Esophagus muscularis mucosa (tissue), 4 donors: ENCODE measurements at regions not wholly inside any gene's neighbourhood (a gene's known extent, or its start where the extent isn't known, plus 50 kb on each side); places are given as distances from the start of the nearest gene placed in this dataset.

Source experiments
- DNase-seq: peaks from one replicate; pipeline ENCODE4 v3.0.0-alpha.2; 2017; ENCODE audit errors: extremely low spot score
- H3K27ac ChIP-seq, 4 donors: fragments of 200-600 bp; sonication (generic); replicated peaks in 1 of 4; 1 replicate in 3 of 4; 2 replicates in 1 of 4; pipeline ENCODE4 v1.5.1; 2016 to 2019; ENCODE audit warnings: mild to moderate bottlenecking in 1 of 4
- H3K27me3 ChIP-seq, 4 donors: fragments of 200-600 bp; sonication (generic); one replicate each; pipeline versions ENCODE4 v1.5.1 to v1.6.0; 2016 to 2019
- H3K36me3 ChIP-seq, 4 donors: fragments of 200-600 bp; sonication (generic); one replicate each; pipeline ENCODE4 v1.5.1; 2016 to 2019
- H3K4me1 ChIP-seq, 4 donors: fragments of 200-600 bp; sonication (generic); one replicate each; pipeline ENCODE4 v1.5.1; 2016 to 2019
- H3K4me3 ChIP-seq, 4 donors: fragments of 200-600 bp; sonication (generic); 1 replicate in 2 of 4; 2 replicates in 2 of 4; pipeline ENCODE4 v1.5.1; 2016 to 2019; ENCODE audit warnings: mild to moderate bottlenecking in 4 of 4, moderate library complexity in 1 of 4
- H3K9me3 ChIP-seq, 4 donors: fragments of 200-600 bp; sonication (generic); 1 replicate in 3 of 4; 2 replicates in 1 of 4; pipeline ENCODE4 v1.5.1; 2016 to 2019
- EP300 ChIP-seq: sonication (generic); formaldehyde crosslinking; IDR thresholded peaks from one replicate; pipeline ENCODE4 v1.6.1; 2017; ENCODE audit warnings: antibody characterized with exemption
- POLR2A ChIP-seq: fragments of 450-650 bp; IDR thresholded peaks from one replicate; pipeline ENCODE4 v1.6.1; 2017; ENCODE audit warnings: antibody characterized with exemption, moderate library complexity, mild to moderate bottlenecking, low read depth
- POLR2AphosphoS5 ChIP-seq, 2 donors: sonication (generic); formaldehyde crosslinking; IDR thresholded peaks; one replicate each; pipeline ENCODE4 v1.6.1; 2017; ENCODE audit warnings: antibody characterized with exemption in 2 of 2
- WGBS: methylation state at CpG from one replicate; pipeline ENCODE4 v1.1.5; 2018; 5-methylcytosine and 5-hydroxymethylcytosine counted together
- intact Hi-C: fragments of 100-400 bp; cut with DNase I; formaldehyde crosslinking; loops from one replicate; pipeline ENCODE4 v1.15.1; 2023
- TF ChIP-seq, protein P1 (sequence below), 3 experiments: fragments of 200-600 bp in 2 of 3; fragments of 450-650 bp in 1 of 3; sonication (generic) in 2 of 3; IDR thresholded peaks; one replicate each; pipeline ENCODE4 v1.5.1; 2017 to 2019; ENCODE audit warnings: antibody characterized with exemption in 3 of 3, mild to moderate bottlenecking in 2 of 3, moderate library complexity in 1 of 3

DNA sequence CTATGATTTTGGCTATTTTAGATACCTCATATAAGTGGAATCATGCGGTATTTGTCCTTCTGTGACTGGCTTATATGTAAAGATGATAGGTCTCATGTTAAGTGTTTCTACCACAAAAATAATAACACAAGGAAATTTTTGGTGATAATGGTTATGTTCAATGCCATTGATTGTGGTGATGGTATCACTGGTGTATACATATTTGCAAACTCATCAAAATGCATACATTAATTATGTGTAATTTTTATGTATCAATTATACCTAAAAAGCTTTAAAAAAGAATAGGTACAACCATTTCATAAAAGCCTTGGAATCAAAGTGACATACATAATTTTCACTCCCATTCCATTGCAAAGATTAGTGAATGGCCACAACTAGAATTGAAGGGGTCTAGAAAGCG lies 178.3 kb upstream of the FMR1 start:
- DNase-seq: no peak
- no peaks in the 10 kb centered on the region for H3K4me1 ChIP-seq
- intact Hi-C loops: no loop called here
- 67% methylated on average over 2 of the region's 2 CpGs for WGBS
- no peaks in the 10 kb centered on the region for H3K27me3 ChIP-seq
- H3K9me3 ChIP-seq: no peaks in the 10 kb centered on the region
- TF ChIP-seq POLR2AphosphoS5 (IDR thresholded peaks at IDR 0.05) (no peak), EP300 (no peak), POLR2A (no peak)
- TF ChIP-seq, protein P1, sequence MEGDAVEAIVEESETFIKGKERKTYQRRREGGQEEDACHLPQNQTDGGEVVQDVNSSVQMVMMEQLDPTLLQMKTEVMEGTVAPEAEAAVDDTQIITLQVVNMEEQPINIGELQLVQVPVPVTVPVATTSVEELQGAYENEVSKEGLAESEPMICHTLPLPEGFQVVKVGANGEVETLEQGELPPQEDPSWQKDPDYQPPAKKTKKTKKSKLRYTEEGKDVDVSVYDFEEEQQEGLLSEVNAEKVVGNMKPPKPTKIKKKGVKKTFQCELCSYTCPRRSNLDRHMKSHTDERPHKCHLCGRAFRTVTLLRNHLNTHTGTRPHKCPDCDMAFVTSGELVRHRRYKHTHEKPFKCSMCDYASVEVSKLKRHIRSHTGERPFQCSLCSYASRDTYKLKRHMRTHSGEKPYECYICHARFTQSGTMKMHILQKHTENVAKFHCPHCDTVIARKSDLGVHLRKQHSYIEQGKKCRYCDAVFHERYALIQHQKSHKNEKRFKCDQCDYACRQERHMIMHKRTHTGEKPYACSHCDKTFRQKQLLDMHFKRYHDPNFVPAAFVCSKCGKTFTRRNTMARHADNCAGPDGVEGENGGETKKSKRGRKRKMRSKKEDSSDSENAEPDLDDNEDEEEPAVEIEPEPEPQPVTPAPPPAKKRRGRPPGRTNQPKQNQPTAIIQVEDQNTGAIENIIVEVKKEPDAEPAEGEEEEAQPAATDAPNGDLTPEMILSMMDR (IDR thresholded peaks at IDR 0.05): no peak
- no peak overlapping the region for H3K4me3 ChIP-seq
- H3K36me3 ChIP-seq: no peaks in the 10 kb centered on the region
- H3K27ac ChIP-seq: no peak overlapping the region

DNA sequence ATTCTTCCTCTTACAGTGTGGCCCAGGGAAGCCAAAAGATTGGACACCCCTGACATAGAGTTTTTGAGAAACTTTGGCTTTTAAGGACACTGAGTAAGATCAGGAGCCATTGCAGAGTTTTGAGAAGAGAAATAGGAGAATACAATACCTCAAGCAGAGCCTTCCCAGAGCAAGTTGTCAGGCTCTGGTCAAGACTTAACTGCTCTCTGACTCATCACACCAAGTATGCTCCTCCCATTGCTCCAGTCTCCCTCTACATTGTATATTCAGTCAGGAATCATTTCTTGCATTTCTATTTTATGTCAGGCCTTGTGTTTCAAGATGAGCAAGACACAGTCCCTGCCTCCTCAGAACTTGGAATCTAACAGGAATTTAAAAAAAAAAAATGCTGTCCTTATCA lies 176.4 kb upstream of the FMR1 start:
- H3K36me3 ChIP-seq: no peaks in the 10 kb centered on the region
- H3K27me3 ChIP-seq: no peaks in the 10 kb centered on the region
- H3K9me3 ChIP-seq: no peaks in the 10 kb centered on the region
- no peak overlapping the region for H3K27ac ChIP-seq
- DNase-seq: no peak
- TF ChIP-seq EP300 (no peak), POLR2A (no peak), POLR2AphosphoS5 (IDR thresholded peaks at IDR 0.05) (no peak)
- TF ChIP-seq, protein P1 (IDR thresholded peaks at IDR 0.05): no peak
- intact Hi-C loops: no loop called here
- H3K4me1 ChIP-seq: no peaks in the 10 kb centered on the region
- H3K4me3 ChIP-seq: no peak overlapping the region

DNA sequence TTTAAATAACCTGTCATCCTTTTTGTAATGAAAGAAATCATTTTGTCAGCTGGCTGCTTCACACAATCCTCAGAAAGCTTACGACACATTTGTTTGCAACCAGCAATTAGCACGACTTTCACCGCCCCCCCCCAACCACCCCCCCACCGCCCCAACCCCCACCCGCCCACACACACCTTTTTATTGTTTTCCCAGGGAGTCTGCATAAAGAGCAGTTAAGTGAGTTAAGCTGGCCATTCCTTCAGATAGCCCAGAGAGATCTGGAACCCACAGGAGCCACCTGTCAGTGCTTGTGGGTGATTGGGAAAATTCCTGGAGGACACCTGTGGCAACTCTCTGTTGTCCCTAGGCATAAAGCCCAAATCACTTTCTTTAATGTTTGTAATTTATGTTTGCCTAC lies 175.7 kb upstream of the FMR1 start:
- Histone ChIP-seq H3K27me3 (no peaks in the 10 kb centered on the region), H3K9me3 (no peaks in the 10 kb centered on the region), H3K36me3 (no peaks in the 10 kb centered on the region), H3K27ac (no peak overlapping the region), H3K4me1 (no peaks in the 10 kb centered on the region), H3K4me3 (no peak overlapping the region)
- no peak for TF ChIP-seq POLR2AphosphoS5 (IDR thresholded peaks at IDR 0.05)
- TF ChIP-seq, protein P1 (IDR thresholded peaks at IDR 0.05): no peak
- TF ChIP-seq POLR2A: no peak
- no peak for TF ChIP-seq EP300
- DNase-seq: no peak
- WGBS: 28% methylated on average over 5 of the region's 5 CpGs
- intact Hi-C loops: no loop called here

DNA sequence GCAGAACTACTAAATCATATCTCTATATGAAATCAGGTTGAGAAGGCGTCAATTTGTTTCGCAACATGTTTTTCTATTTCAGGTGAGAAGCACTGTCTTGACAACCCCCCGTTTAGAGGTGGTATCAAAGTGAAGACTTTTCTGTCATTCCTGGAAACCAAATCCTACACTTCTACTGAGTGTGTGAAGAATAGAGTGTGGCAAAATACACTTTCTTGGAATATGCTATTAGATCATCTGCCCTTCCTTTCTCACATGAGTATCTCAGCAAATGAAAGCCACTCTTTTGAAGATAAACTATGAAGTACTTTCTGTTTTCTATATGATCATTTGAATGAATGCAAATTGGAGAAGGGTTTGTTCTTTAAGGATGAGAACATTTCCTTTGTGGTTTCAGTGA lies 174.0 kb upstream of the FMR1 start:
- 82% methylated on average over 3 of the region's 3 CpGs for WGBS
- Histone ChIP-seq H3K27me3 (no peaks in the 10 kb centered on the region), H3K36me3 (no peaks in the 10 kb centered on the region), H3K4me3 (no peak overlapping the region), H3K9me3 (no peaks in the 10 kb centered on the region), H3K4me1 (no peaks in the 10 kb centered on the region), H3K27ac (no peak overlapping the region)
- no peak for TF ChIP-seq POLR2AphosphoS5 (IDR thresholded peaks at IDR 0.05)
- TF ChIP-seq, protein P1 (IDR thresholded peaks at IDR 0.05): no peak
- TF ChIP-seq POLR2A: no peak
- no peak for TF ChIP-seq EP300
- intact Hi-C loops: no loop called here
- DNase-seq: no peak

DNA sequence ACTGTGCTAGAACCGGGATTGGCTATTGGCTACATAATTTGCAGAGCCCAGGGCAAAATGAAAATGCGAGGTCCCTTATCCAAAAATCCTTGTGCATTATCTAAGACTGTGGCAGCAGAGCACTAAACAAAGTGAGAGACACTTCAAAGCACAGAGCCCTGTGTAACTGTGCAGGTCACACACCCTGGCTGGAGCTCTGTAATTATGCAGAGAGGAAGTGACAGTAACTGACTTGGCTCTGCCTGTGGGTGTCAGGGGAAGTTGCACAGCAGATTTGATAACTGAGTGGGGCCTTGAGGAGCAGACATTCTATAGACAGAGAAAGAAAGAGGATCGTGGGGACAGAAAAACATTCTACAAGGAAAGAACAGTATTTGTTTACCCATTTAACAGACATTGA lies 173.5 kb upstream of the FMR1 start:
- WGBS: 58% methylated on average over 3 of the region's 3 CpGs
- H3K36me3 ChIP-seq: no peaks in the 10 kb centered on the region
- H3K9me3 ChIP-seq: no peaks in the 10 kb centered on the region
- H3K27ac ChIP-seq: no peak overlapping the region
- intact Hi-C loops: no loop called here
- no peak for DNase-seq
- H3K4me3 ChIP-seq: no peak overlapping the region
- no peak for TF ChIP-seq EP300
- H3K4me1 ChIP-seq: no peaks in the 10 kb centered on the region
- H3K27me3 ChIP-seq: no peaks in the 10 kb centered on the region
